GM19452 (cell line): ENCODE measurements at regions not wholly inside any gene's neighbourhood (a gene's known extent, or its start where the extent isn't known, plus 50 kb on each side); places are given as distances from the start of the nearest gene placed in this dataset.

Experiments used
- ATAC-seq: cut with Tn5 transposase; IDR thresholded peaks from one replicate; pipeline ENCODE4 v1.9.1; 2021; ENCODE audit not compliant: unreplicated experiment

DNA sequence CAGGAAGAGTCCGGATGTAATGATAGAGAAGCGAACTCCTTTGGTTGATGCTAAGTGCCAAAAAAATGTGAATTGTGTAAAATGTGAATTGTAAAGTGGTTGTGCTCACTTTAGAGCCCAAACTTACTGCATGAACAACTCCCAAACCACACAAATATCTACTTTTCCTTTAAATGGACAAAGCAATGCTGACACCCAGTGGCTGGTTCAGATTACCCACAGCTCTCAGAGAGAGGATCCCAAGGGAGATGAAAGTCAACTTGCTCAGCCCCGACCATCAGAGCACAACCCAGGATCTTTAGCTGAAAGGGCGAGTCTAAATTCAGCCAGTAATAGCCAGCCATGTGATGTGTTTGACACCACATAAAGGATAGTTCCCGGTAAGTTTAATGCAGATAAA is 133.7 kb downstream of the NMUR2 start:
- ATAC-seq: no peak

GRCh38 chr5:152270096-152270495 is 135.0 kb downstream of the NMUR2 start:
- no peak for ATAC-seq

DNA sequence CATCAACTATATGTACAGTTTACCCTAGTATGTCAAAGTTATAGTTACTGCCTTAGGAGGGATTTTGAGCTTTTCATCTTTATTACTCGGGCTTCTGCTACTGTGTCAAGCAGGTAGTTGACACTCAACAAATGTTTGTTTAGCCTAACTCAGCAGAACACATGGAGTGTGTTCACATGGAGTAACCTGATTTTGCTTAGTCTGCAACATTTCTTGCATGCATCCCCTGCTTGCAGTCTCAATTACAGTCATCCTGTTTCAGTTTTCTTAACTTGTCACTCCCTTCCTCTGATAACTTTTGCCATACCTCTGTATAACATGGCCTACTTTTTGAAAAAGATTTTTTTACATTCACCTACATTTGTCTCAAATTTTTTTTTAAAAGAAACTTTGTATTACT is 135.5 kb downstream of the NMUR2 start:
- no peak for ATAC-seq

- no peak for ATAC-seq
Measured at GRCh38 chr5:152264645-152265254, 140.3 kb downstream of the NMUR2 start.

GRCh38 chr5:152262667-152263066 is 142.4 kb downstream of the NMUR2 start:
- no peak for ATAC-seq

DNA sequence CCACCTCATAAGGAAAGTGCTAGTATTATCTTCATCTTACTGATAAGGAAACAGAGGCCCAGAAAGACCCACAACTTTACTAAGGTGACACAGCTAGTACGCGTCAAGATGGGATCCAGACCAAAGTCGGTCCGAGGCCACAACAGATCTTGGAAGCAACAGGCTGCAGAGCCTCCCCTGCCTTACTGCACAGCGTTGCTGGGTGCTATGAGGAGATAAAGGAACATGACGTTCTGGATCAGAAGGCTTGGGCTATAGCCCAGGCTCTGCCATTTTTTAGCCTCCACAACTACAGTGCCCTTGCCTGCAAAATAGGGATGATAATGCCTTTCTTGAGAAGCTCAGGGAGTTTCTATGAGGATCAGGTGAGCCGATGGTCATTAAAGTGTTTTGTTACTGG is 144.1 kb downstream of the NMUR2 start:
- no peak for ATAC-seq

- ATAC-seq: no peak
Measured at GRCh38 chr5:152259702-152260101, 145.4 kb downstream of the NMUR2 start.

- ATAC-seq: no peak
Measured at GRCh38 chr5:152256580-152256979, 148.5 kb downstream of the NMUR2 start.

DNA sequence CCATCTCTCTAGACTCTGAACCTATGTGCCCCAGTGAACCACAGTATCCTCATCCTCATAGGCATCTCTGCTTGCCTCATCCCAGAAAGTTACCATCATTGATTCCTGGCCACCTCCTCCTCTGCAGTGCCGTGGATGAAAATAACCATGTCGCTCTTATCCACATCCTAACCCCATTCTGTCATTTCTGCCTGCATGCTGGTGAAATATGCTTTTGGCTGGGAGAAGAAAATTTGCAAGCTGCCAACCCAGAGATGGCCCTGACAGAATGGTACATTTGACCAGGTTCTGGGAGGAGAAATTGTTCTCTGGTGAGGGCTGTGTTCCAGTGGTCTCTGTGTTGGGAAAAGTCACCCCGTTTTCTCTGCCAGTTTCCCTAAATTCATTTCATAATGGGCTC is 149.7 kb downstream of the NMUR2 start:
- ATAC-seq: no peak

- no peak for ATAC-seq
Measured at GRCh38 chr5:152247850-152248385, 157.2 kb downstream of the NMUR2 start.

- ATAC-seq: no peak
Measured at GRCh38 chr5:152246401-152246800, 158.7 kb downstream of the NMUR2 start.

DNA sequence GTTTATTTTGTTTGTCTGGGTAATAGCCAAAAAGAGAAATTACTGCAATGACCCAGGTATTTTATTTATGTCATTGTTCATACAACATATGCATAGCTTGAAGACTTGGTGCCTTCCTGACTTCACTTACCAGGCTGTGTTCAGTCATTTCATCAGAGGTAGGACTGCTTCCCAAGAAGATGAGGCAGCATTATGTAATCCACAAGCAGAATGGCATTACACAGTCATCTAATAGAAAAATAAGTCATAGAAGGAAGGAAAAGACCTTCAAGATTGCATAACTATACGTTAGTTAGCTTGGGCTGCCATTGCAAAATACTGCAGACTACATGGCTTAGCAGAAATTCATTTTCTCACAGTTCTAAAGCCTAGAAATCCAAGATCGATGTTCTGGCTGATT is 167.5 kb downstream of the NMUR2 start:
- ATAC-seq: no peak

GRCh38 chr5:152226191-152226590 is 178.9 kb downstream of the NMUR2 start:
- ATAC-seq: no peak

- ATAC-seq: no peak
Measured at GRCh38 chr5:152221721-152222629, 183.1 kb downstream of the NMUR2 start.

GRCh38 chr5:152218694-152219093 is 186.4 kb downstream of the NMUR2 start:
- ATAC-seq: no peak

- ATAC-seq: no peak
Measured at GRCh38 chr5:152205804-152206203, 199.3 kb downstream of the NMUR2 start.

GRCh38 chr5:152202321-152202720 is 202.8 kb downstream of the NMUR2 start:
- no peak for ATAC-seq

DNA sequence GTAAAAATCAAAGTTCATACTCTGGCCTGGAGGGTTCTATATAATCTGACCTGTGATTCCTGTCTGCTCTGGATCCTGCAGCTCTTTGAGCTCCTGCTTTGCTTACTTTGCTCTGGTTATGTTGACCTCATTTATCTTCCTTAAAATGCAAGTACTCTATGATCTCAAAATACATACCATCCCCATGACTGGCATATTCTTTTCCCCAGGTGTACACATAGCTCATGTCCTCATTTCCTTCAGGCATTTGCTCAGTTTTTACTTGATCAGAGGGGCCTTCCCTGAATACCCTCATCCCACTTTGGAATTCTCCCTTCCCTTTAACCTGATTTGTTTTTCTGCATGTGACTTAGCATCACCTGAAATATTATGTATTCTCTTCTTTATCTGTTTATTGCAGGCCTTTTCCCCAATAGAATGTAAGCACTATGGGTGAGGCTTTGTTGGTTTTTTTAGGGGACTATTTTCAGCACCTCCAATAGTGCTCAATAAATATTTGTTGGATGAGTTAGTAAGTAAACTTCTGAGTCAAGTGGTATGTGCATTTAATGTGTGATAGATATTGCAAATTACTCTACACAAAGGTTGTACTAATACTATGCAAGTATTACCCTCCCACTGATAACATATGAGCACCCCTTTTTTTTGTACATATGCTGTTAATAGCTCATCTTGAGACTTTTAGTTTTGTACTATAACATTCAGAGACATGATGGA is 211.5 kb downstream of the NMUR2 start:
- no peak for ATAC-seq

- no peak for ATAC-seq
Measured at GRCh38 chr5:152188251-152188650, 216.8 kb downstream of the NMUR2 start.

DNA sequence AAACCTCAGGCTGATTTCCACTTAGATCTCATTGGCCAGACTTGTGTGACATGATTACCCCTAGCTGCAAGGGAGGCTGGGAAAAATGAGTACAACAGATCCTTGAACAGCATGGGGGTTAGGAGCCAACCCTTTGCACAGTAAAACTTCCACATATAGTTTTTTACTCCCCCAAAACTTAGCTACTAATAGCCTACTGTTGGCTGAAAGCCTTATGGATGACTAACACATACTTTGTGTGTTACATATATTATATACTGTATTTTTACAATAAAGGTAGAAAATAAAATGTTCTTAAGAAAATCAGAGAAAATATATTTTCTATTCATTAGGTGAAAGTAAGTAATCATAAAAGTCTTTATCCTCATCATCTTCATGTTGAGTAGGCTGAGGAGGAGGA is 217.4 kb downstream of the NMUR2 start:
- ATAC-seq: no peak

DNA sequence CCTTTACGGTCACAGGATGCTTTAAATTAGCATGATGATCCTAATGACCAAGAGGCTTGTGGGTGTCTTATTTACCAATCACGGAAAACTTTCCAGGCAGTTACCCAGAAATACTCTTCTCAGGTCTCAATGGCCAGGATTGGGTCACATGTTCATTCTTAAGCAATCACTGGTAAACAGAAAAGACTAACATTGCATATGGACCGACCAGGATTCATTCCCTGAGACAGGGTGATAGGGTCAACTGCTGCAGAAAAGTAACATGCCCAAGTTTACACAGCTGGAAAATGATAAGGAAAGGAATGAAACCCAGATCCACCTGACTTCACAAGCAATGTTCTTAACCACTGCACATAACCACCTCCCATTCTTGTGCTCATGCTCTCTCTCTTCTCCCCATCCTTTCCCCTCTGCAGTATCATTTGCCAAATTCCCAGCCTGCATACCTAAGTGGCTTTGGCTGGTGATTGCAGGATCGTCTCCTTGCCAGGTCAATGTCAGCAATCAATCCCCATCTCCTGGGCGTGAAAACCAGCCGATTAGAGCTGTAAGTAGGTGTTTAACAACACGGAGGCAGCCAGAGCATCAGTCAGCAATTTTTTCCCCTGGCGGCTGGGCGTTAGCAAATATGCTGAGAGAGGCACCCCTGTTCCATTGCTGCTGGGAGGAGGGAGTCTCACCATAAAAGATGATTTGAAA is 219.4 kb downstream of the NMUR2 start:
- no peak for ATAC-seq
